Fibroblast of skin of scalp (primary cell): ENCODE measurements at regions not wholly inside any gene's neighbourhood (a gene's known extent, or its start where the extent isn't known, plus 50 kb on each side); places are given as distances from the start of the nearest gene placed in this dataset.

Experiments used
- DNase-seq: peaks from one replicate; pipeline ENCODE4 v3.0.0-alpha.2; 2013

- DNase-seq: peak; percentile 77
Observed at GRCh38 chr12:19625551-19625950, 186.3 kb downstream of the AEBP2 start.

DNA sequence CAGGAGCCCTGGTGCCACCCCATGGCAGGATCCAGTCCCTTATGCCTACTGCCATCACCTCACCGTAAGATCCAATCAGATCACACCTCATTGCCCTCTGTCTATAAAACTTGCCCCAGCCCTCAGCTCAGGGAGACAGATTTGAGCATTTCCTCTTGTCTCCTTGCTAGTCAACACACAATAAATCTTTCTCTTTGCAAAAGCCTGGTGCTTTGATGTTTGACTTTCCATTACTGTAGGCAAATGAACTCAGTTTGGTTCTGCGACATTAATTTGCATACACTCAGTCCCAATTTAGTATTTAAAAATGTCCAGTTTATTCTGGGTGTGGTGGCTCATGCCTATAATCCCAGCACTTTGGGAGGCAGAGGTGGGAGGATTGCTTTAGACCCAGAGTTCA, 188.4 kb downstream of the AEBP2 start:
- no peak for DNase-seq

DNA sequence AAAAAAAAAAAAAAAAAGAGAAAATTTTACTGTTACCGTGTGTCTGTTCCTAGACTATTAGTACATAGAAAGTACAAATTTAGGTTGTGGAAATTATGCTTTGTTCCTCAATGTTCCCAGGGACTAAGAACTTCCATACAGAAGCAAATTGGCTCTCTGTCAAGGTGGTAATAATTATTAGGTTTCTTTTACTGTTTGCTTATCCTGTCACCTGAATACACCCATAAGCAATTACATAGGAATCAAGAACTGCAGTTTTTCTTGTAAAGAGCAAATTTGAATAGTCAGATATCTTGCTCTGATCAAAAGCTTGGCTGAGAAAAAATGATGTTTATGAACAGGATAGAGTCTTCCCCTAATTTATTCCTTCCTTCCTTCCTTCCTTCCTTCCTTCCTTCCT, 191.2 kb downstream of the AEBP2 start:
- DNase-seq: no peak

- no peak for DNase-seq
Observed at GRCh38 chr12:19633194-19633593, 193.9 kb downstream of the AEBP2 start.

GRCh38 chr12:19633641-19634040, 194.3 kb downstream of the AEBP2 start:
- DNase-seq: no peak

- DNase-seq: no peak
Observed at GRCh38 chr12:19639781-19640415, 200.6 kb downstream of the AEBP2 start.

- peak; percentile 18 for DNase-seq
Observed at GRCh38 chr12:19641235-19642080, 202.2 kb downstream of the AEBP2 start.

DNA sequence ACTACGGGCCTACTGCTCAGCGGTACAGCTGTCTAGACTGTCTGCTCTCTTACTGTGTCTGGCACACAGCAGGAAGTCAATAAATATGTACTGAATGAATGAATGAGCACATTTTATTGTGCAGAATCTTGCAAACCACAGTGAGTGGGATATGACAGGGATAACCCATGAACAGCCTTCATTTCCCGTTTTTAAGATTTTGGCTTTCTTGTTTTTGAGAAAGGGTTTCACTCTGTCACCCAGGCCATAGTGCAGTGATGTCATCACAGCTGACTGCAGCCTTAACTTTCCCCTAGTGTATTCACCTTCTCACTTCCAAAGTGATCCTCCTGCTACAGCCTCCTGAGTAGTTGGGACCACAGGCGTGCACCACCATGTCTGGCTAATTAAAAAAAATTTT, 203.1 kb downstream of the AEBP2 start:
- DNase-seq: no peak

DNA sequence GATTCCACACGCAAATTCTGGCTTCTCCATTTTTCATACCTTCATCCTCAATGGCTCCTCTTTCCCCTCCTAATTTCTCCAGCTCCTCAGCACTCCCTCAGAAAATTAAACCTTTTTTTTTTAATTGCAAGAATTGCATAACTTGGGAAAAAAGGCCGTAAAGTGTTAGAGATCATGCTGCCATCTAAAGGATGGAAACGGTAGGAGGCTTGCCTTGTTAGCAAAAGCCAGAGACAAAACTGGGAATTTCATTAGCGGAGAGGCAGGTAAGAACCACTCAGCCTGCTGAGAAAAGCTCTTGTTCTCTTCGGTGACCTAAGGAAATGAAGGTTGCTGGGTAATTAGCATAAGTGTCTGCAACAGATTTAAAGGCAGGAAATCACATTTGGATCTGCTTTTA, 204.3 kb downstream of the AEBP2 start:
- DNase-seq: peak; percentile 70

GRCh38 chr12:19644571-19644970, 205.3 kb downstream of the AEBP2 start:
- DNase-seq: no peak

DNA sequence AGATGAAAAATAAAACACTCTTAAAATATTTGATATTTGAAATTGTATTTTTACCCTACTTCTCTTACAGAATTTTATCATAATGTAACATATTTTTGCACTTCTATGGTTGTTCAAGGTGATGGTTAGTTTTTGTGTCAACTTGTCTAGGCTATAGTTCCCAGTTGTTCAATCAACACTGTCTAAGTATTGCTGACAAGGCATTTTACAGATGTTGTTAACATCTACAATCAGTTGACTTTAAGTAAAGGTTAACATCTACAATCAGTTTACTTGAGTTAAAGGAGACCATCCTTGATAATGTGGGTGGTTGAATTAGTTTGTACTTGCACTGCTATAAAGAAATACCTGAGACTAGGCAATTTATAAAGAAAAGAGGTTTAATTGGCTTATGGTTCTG, 206.5 kb downstream of the AEBP2 start:
- DNase-seq: no peak

- no peak for DNase-seq
Observed at GRCh38 chr12:19646599-19646998, 207.3 kb downstream of the AEBP2 start.

DNA sequence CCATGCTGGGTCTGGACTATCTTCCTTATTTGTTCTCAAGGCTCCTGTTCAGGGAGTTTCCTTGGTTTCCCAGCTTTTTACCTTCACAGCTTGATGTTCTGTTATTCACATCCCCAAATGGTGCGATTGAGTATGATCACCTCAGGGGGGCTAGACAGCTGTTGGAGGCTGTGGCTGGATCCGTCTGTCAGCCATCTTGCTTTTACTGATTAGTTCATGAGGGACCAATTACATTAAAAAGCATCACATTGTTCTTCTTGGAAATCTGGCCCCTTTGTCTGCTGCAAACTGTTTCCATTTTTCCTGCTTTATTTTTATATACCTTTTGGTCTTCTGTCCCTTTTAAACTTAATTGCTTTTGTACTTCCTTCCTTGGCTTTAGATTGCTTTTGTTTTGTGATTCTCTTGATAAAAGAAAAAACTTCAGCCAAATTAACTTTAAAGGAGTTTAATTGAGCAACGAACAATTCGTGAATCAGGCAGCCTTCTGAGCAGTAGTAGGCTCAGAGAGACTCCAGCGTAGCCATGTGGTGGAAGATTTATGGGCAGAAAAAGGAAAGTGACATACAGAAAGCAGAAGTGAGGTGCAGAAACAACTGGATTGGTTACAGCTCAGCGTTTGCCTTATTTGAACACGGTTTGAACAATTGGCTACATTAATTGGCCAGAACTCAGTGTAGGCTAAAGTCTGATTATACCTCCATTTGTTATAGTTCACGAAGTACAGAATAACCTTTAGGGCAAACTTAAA, 208.7 kb downstream of the AEBP2 start:
- DNase-seq: peak; percentile 12

- peak; percentile 10 for DNase-seq
Observed at GRCh38 chr12:19648591-19648990, 209.3 kb downstream of the AEBP2 start.

GRCh38 chr12:19652386-19652785, 213.1 kb downstream of the AEBP2 start:
- DNase-seq: peak; percentile 47

DNA sequence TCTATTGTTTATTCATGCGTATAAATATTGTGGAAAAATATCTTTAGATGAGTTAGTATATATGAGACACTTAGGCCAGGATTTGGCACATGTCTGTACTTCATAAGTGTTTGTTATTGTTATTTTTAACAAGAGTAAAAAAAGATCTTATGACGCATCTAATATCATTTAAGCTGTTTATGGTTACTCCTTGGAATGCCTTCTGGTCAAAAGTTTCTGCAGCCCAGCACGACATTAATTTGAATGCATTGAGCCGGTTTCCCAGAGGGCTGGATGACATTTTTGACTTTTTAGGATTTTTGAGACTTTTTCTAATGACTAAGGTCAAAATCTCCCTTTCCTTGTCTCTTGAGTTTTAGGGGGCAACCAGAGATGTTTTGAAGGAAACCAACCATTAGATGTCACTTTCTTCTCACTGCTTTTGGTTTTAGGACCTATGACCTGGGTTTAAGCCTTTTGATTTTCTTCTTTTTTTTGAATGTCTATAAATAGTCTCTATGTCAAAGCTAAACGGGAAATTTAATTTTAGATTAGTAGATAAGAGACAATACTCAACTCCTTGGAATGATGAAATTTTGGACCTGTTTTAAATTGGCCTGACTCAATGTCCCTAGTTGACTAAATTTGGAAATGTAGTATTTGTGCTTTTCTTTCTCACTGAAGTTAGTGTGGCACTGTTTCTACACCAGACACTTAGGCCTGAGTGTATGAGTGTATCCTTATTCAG, 215.5 kb downstream of the AEBP2 start:
- peak; percentile 67 for DNase-seq

DNA sequence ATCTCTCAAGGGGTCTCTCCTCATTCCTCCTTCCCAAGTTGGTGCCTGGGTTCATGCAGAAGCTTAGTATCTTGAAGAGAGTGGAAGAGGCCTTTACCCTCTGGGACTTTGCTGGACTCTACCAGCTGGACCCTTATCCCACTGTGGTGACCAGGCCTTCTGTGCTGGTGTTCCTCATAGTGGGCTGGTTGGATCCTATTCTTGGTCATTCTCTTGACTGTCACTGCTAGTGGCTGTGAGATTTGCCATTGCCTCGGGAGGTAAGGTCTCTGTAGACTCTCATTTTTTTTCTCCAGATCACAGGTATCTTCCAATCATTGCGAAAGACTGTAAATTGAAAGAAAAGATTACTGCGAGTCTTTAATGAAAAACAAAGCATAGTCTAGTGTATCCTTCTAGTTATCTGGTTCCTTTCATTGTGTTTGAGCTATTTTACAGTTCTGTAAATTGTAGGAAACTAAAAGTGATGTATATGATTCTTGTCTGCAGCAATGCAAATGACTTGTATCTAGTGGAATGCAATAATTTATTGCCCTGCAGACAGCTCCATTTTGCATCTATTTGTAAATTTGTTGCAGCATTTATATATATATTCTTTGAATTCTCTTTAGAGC, 217.9 kb downstream of the AEBP2 start:
- peak; percentile 59 for DNase-seq

DNA sequence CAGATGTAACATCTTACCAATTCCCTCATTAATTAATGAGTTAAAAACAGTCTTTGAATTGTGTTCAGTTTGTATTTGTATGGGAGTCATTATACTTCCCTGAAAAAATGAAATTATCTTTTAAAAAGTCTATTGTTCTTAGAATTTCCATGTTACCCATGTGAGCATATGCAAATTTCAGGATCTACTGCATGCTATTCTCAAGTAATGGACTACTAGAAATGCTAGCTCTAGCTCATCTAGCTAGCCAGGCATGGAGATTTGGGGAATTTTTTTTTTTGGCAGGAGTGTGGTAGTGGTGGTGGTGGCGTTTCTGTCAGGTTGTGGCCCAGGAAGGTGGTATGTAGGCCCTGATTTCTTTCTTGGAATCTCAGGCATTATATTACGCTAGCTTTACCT, 218.4 kb downstream of the AEBP2 start:
- DNase-seq: no peak

- DNase-seq: no peak
Observed at GRCh38 chr12:19659086-19659485, 219.8 kb downstream of the AEBP2 start.

DNA sequence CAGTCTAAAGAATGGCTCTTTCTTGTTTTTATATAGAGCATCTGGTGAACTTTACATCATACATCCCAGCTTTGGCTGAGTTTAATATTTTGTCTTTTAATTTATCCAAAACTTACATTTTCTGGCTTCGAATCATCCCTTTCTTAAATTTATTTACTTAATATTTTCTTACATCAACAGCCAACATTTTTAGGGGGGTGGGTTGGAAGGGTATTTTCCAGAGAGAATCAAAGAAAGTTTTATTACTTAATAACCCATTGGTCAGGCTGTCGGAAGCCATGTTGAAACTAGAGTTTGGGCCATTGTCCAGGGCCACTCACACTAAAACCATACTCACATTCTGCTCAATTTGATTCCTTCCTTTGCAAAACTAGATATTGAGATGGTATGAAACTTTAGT, 220.2 kb downstream of the AEBP2 start:
- DNase-seq: no peak

GRCh38 chr12:19665121-19665900, 226.0 kb downstream of the AEBP2 start:
- DNase-seq: no peak

DNA sequence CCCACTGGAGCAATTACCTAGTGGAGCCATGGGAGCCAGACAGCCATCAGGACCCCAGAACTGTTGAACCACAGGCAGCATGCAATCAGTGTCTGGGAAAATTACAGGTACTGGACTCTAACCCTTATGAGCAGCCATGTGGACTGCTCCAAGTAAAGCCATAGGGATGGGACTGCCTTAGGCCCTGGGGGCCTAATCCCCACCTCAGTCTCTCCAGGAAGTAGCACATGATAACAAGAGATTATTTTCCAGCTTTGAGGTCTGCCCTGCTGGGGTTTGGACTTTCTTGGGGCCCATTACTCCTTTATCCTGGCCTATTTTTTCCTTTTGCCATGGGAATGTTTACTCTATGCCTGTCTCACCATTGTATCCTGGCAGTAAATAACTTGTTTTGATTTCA, 226.8 kb downstream of the AEBP2 start:
- no peak for DNase-seq
